Right lobe of liver (tissue), 6 donors: ENCODE measurements at regions not wholly inside any gene's neighbourhood (a gene's known extent, or its start where the extent isn't known, plus 50 kb on each side); places are given as distances from the start of the nearest gene placed in this dataset.

ENCODE experiments used
- ATAC-seq, 4 donors: fragments of 200-7000 bp; cut with Tn5 transposase; one replicate each; pipeline ENCODE4 v1.9.1; 2020; ENCODE audit warnings: mild to moderate bottlenecking in 4 of 4, moderate library complexity in 4 of 4
- DNase-seq, 3 donors: peaks; one replicate each; pipeline ENCODE4 v3.0.0-alpha.2; 2020
- H3K27ac ChIP-seq, 3 donors: fragments of 200-600 bp; one replicate each; pipeline ENCODE4 v1.8.0; 2022
- H3K27me3 ChIP-seq, 2 donors: fragments of 200-600 bp; one replicate each; pipeline ENCODE4 v1.8.0; 2022
- H3K36me3 ChIP-seq, 4 donors: fragments of 200-600 bp; sonication (generic) in 1 of 4; one replicate each; pipeline versions ENCODE4 v1.5.1 to v1.8.0; 2017 to 2022; ENCODE audit warnings: control low read depth in 1 of 4
- H3K4me1 ChIP-seq, 4 donors: fragments of 200-600 bp; sonication (generic) in 1 of 4; one replicate each; pipeline versions ENCODE4 v1.5.1 to v1.8.0; 2017 to 2022; ENCODE audit warnings: control low read depth in 1 of 4
- H3K4me3 ChIP-seq, 3 donors: fragments of 200-600 bp; one replicate each; pipeline ENCODE4 v1.8.0; 2022
- H3K9me3 ChIP-seq, 4 donors: fragments of 200-600 bp; sonication (generic) in 1 of 4; one replicate each; pipeline versions ENCODE4 v1.5.1 to v1.8.0; 2017 to 2022; ENCODE audit warnings: control low read depth in 1 of 4
- POLR2A ChIP-seq: fragments of 450-650 bp; IDR thresholded peaks from one replicate; pipeline ENCODE4 v1.6.1; 2017; ENCODE audit warnings: antibody characterized with exemption, mild to moderate bottlenecking
- WGBS: methylation state at CpG from one replicate; pipeline ENCODE4 v1.1.6; 2018; ENCODE audit warnings: low coverage, low lambda C conversion rate; ENCODE audit not compliant: insufficient coverage; ENCODE audit errors: missing lambda C conversion rate; 5-methylcytosine and 5-hydroxymethylcytosine counted together
- intact Hi-C, 2 donors: fragments of 100-400 bp; cut with DNase I; formaldehyde crosslinking; loops; one replicate each; pipeline versions ENCODE4 v1.11.2 to v1.14.1; 2022
- TF ChIP-seq, protein P1 (sequence below), 4 donors: fragments of 200-600 bp in 3 of 4; fragments of 450-650 bp in 1 of 4; IDR thresholded peaks; one replicate each; pipeline versions ENCODE4 v1.5.1 to v1.8.0; 2016 to 2022; ENCODE audit warnings: antibody characterized with exemption in 4 of 4, mild to moderate bottlenecking in 2 of 4
- donor health status: DM: no; HTN: yes; CAD: no.
- donor health status: DM: no; HTN: no; CAD: no.
- donor health status: DM: no; HTN: no; CAD: no.
- donor health status: DM: no; HTN: yes; CAD: no.
- donor health status: DM: no; HTN: yes; CAD: no.

DNA sequence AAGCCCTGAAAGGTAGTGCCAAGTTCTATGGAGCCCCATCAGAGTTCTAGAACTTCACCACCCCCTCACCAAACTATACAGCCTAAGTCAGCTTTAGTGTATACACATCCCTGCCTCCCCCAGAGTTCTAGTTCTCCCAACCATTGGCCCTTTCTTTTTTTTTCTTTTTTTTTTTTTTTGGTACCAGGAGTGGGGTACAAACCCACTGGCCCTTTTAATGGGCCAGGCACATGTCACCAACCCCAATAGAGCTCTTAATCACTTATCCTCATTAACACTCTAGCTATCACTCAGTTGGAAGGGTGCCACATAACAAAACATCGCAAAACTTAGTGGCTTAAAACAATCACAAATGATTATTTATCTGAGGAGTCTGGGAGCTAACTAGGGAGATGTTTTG lies 588.6 kb downstream of the BCOR start:
- no peaks in the 10 kb centered on the region for H3K36me3 ChIP-seq
- DNase-seq (no peak), ATAC-seq (no peak)
- no peak overlapping the region for H3K4me3 ChIP-seq
- intact Hi-C loops: no loop called here
- H3K27ac ChIP-seq: no peak overlapping the region
- H3K9me3 ChIP-seq: peaks cover 0 to 7% (median 0%) of the 10 kb centered on the region in 4 donors
- WGBS: 57% methylated on average over 1 of the region's 1 CpG
- no peaks in the 10 kb centered on the region for H3K4me1 ChIP-seq
- H3K27me3 ChIP-seq: no peaks in the 10 kb centered on the region
- no peak for TF ChIP-seq POLR2A
- TF ChIP-seq, protein P1, sequence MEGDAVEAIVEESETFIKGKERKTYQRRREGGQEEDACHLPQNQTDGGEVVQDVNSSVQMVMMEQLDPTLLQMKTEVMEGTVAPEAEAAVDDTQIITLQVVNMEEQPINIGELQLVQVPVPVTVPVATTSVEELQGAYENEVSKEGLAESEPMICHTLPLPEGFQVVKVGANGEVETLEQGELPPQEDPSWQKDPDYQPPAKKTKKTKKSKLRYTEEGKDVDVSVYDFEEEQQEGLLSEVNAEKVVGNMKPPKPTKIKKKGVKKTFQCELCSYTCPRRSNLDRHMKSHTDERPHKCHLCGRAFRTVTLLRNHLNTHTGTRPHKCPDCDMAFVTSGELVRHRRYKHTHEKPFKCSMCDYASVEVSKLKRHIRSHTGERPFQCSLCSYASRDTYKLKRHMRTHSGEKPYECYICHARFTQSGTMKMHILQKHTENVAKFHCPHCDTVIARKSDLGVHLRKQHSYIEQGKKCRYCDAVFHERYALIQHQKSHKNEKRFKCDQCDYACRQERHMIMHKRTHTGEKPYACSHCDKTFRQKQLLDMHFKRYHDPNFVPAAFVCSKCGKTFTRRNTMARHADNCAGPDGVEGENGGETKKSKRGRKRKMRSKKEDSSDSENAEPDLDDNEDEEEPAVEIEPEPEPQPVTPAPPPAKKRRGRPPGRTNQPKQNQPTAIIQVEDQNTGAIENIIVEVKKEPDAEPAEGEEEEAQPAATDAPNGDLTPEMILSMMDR (IDR thresholded peaks at IDR 0.05): no peak

DNA sequence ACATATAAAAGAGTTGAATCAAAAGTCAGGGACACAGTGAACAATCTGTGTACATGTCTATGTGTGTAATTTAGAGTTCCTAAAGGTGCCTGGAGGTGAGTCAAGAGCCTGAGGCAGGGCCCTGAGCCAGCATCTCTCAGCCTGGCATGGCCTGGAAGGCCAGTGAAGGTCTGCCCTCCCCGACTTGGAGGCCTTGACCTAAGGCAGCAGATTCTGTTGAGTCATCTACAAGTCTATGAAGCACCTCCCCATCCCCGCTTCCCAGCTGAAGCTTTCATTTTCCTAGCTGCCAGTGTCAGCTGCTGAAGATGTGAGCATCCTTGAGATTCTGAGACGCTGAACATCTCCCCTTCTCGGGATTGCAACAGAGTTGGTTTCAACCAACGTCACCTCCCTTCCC lies 583.9 kb downstream of the BCOR start:
- Histone ChIP-seq H3K27me3 (no peaks in the 10 kb centered on the region), H3K27ac (no peak overlapping the region), H3K4me3 (no peak overlapping the region), H3K4me1 (no peaks in the 10 kb centered on the region), H3K9me3 (peaks cover 0 to 7% (median 0%) of the 10 kb centered on the region in 4 donors), H3K36me3 (no peaks in the 10 kb centered on the region)
- 61% methylated on average over 2 of the region's 5 CpGs for WGBS
- intact Hi-C loops: no loop called here
- DNase-seq (no peak), ATAC-seq (no peak)
- TF ChIP-seq, protein P1 (IDR thresholded peaks at IDR 0.05): no peak
- TF ChIP-seq POLR2A: no peak

DNA sequence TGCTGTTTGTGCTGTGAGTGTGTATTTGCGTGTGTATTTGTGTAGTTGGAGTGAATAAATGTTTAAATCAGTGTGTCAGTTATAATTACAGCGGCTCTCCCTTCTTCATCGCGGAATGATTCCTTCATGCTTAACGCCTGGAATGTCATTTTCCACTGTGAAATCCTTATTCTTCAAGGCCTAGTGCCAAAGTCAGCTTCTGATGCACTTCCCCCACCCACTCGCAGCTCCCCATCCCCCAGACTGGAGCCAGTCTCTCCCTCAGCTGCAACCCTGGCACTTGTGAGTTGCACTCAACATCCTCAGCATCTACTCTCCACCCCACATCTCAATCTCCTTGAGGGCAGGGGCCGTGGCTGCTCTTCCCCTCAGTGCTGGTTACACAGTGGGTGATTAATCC lies 583.0 kb downstream of the BCOR start:
- Histone ChIP-seq H3K4me3 (no peak overlapping the region), H3K4me1 (no peaks in the 10 kb centered on the region), H3K27ac (no peak overlapping the region), H3K27me3 (no peaks in the 10 kb centered on the region), H3K36me3 (no peaks in the 10 kb centered on the region), H3K9me3 (peaks cover 0 to 2% (median 0%) of the 10 kb centered on the region in 4 donors)
- intact Hi-C loops: no loop called here
- ATAC-seq (no peak), DNase-seq (no peak)
- 57% methylated on average over 4 of the region's 7 CpGs for WGBS
- no peak for TF ChIP-seq POLR2A
- TF ChIP-seq, protein P1 (IDR thresholded peaks at IDR 0.05): no peak

DNA sequence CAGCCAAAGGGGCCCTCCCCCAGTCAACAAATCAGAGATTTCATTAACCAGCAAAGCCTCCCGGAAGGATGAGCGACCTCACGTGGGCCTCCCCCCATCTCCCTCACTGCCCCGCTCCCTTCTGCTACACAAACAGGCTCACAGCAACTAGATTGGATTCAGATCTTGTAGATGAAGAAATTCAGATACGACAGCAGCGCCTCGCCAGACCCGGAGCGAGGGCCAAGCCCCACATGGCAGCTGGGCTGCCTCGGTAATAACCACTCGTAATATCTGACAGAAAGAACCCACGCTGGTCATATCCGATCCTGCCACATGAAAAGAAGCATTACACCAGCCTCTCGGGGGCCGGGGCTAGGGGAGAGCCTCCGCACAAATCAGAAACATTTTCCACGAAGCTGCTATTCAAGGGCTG lies 581.3 kb downstream of the BCOR start:
- H3K4me3 ChIP-seq: no peak overlapping the region
- H3K27me3 ChIP-seq: no peaks in the 10 kb centered on the region
- TF ChIP-seq, protein P1 (IDR thresholded peaks at IDR 0.05): no peak
- no peak for TF ChIP-seq POLR2A
- no peaks in the 10 kb centered on the region for H3K36me3 ChIP-seq
- WGBS: 55% methylated on average over 7 of the region's 17 CpGs
- DNase-seq (no peak), ATAC-seq (no peak)
- H3K4me1 ChIP-seq: no peaks in the 10 kb centered on the region
- intact Hi-C loops: no loop called here
- no peaks in the 10 kb centered on the region for H3K9me3 ChIP-seq
- H3K27ac ChIP-seq: no peak overlapping the region

DNA sequence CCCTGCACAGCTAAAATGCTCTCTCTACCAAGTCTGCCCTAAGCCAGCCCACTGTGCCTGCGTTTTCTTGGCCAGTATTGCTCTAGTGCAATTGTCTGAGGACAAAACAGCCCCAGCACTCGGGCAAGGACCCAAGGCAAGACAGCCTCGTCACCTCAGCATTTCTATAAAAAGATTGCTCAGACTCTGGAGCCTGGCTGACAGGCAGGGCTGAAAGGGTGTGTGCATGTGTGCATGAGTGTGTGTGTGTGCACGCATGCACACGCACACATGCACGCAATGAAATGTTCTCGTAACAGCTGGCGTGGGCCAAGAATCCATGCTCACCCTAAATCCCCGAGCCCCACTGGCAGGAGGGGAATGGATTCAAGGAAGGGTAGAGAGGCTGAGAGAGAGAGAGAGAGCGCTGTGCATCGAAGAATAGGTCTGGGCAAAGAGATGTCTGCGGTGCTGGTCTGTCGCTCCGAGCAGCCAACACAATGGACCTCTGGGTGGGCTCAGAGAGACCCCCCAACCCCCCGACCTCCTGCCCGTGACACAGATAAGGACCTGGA lies 579.2 kb downstream of the BCOR start:
- no peaks in the 10 kb centered on the region for H3K27me3 ChIP-seq
- no peak for ATAC-seq
- H3K36me3 ChIP-seq: no peaks in the 10 kb centered on the region
- intact Hi-C loops: no loop called here
- no peak overlapping the region for H3K27ac ChIP-seq
- 44% methylated on average over 11 of the region's 16 CpGs for WGBS
- H3K9me3 ChIP-seq: no peaks in the 10 kb centered on the region
- no peaks in the 10 kb centered on the region for H3K4me1 ChIP-seq
- DNase-seq: no peak
- TF ChIP-seq, protein P1 (IDR thresholded peaks at IDR 0.05): no peak
- TF ChIP-seq POLR2A: no peak
- no peak overlapping the region for H3K4me3 ChIP-seq
